Midbrain (tissue), 1 donor: ENCODE measurements at regions not wholly inside any gene's neighbourhood (a gene's known extent, or its start where the extent isn't known, plus 50 kb on each side); places are given as distances from the start of the nearest gene placed in this dataset.
A peak's percentile ranks its signal among the peaks of the same experiment; 100 is the strongest.

ENCODE experiments used
- DNase-seq: peaks from one replicate; lab custom pipeline; 2025; lab: John Stamatoyannopoulos, UW

- no peak for DNase-seq
Observed at GRCh38 chr11:104529906-104530305, 366.0 kb upstream of the PDGFD start.

GRCh38 chr11:104529213-104529612 is 365.3 kb upstream of the PDGFD start:
- no peak for DNase-seq

- DNase-seq = no peak
Observed at GRCh38 chr11:104526006-104526405, 362.1 kb upstream of the PDGFD start.

GRCh38 chr11:104525416-104525815 is 361.5 kb upstream of the PDGFD start:
- DNase-seq = no peak

GRCh38 chr11:104524254-104524653 is 360.3 kb upstream of the PDGFD start:
- no peak for DNase-seq

GRCh38 chr11:104523611-104524010 is 359.7 kb upstream of the PDGFD start:
- no peak for DNase-seq

GRCh38 chr11:104522650-104523049 is 358.7 kb upstream of the PDGFD start:
- no peak for DNase-seq

GRCh38 chr11:104522123-104522522 is 358.2 kb upstream of the PDGFD start:
- no peak for DNase-seq

- DNase-seq = no peak
Observed at GRCh38 chr11:104510169-104510568, 346.2 kb upstream of the PDGFD start.

- no peak for DNase-seq
Observed at GRCh38 chr11:104490182-104490581, 326.2 kb upstream of the PDGFD start.

GRCh38 chr11:104488561-104488960 is 324.6 kb upstream of the PDGFD start:
- DNase-seq = no peak

GRCh38 chr11:104487046-104487806 is 323.3 kb upstream of the PDGFD start:
- no peak for DNase-seq

- DNase-seq = peak; percentile 7
Observed at GRCh38 chr11:104484804-104485554, 321.0 kb upstream of the PDGFD start.

GRCh38 chr11:104476898-104477297 is 313.0 kb upstream of the PDGFD start:
- DNase-seq = no peak

- no peak for DNase-seq
Observed at GRCh38 chr11:104476454-104476853, 312.5 kb upstream of the PDGFD start.

GRCh38 chr11:104467404-104467803 is 303.5 kb upstream of the PDGFD start:
- DNase-seq = no peak

- no peak for DNase-seq
Observed at GRCh38 chr11:104465321-104465720, 301.4 kb upstream of the PDGFD start.

GRCh38 chr11:104464691-104465090 is 300.7 kb upstream of the PDGFD start:
- DNase-seq = no peak

- no peak for DNase-seq
Observed at GRCh38 chr11:104462341-104462740, 298.4 kb upstream of the PDGFD start.

- DNase-seq = no peak
Observed at GRCh38 chr11:104451197-104451893, 287.4 kb upstream of the PDGFD start.

GRCh38 chr11:104443387-104443786 is 279.4 kb upstream of the PDGFD start:
- DNase-seq = peak; percentile 26

- DNase-seq = no peak
Observed at GRCh38 chr11:104442321-104442720, 278.4 kb upstream of the PDGFD start.

- DNase-seq = no peak
Observed at GRCh38 chr11:104435494-104435893, 271.5 kb upstream of the PDGFD start.
